PFSK-1 (cell line): ENCODE measurements at regions not wholly inside any gene's neighbourhood (a gene's known extent, or its start where the extent isn't known, plus 50 kb on each side); places are given as distances from the start of the nearest gene placed in this dataset.

Source experiments
- FOXP2 ChIP-seq: optimal IDR thresholded peaks from 2 replicates; pipeline ENCODE3; 2011; ENCODE audit warnings: borderline replicate concordance, control low read depth, inconsistent platforms; ENCODE audit not compliant: insufficient read depth; ENCODE audit errors: extremely low read length, extremely low read depth
- POLR2AphosphoS5 ChIP-seq: IDR thresholded peaks from 2 replicates; pipeline ENCODE4 v1.6.1; 2012; ENCODE audit warnings: low read depth, mild to moderate bottlenecking, control low read depth, low read length, moderate library complexity
- REST ChIP-seq, 2 experiments: IDR thresholded peaks; 2 replicates each; pipeline versions ENCODE4 v1.6.1 to v1.8.0; 2011 to 2012; ENCODE audit warnings: low read depth in 2 of 2, low read length in 2 of 2, control low read depth in 1 of 2, inconsistent platforms in 1 of 2, mild to moderate bottlenecking in 1 of 2, moderate library complexity in 1 of 2; ENCODE audit not compliant: insufficient read depth in 1 of 2
- SIN3A ChIP-seq: IDR thresholded peaks from 2 replicates; pipeline ENCODE4 v1.6.1; 2012; ENCODE audit warnings: mild to moderate bottlenecking, low read length, moderate library complexity, borderline replicate concordance; ENCODE audit not compliant: insufficient read depth
- TAF1 ChIP-seq: IDR thresholded peaks from 2 replicates; pipeline ENCODE4 v1.6.1; 2012; ENCODE audit warnings: low read length, control low read depth, borderline replicate concordance; ENCODE audit not compliant: insufficient read depth

- TF ChIP-seq REST (IDR thresholded peaks at IDR 0.05; ENCODE audit: insufficient read depth in 1 of 2, low read depth in 2 of 2, low read length in 2 of 2) = no peak
- TF ChIP-seq POLR2AphosphoS5 = no peak
- no peak for TF ChIP-seq TAF1
- TF ChIP-seq SIN3A = no peak
- no peak for TF ChIP-seq FOXP2
These were observed 162.5 kb downstream of the GASK1B start for GRCh38 chr4:158010361-158010760.
